ENCODE measurements at regions not wholly inside any gene's neighbourhood (a gene's known extent, or its start where the extent isn't known, plus 50 kb on each side); places are given as distances from the start of the nearest gene placed in this dataset.

- Mint-ChIP-seq H3K27ac (no peak overlapping the region), H3K27me3 (no peaks in the 10 kb centered on the region)
These were observed 89.2 kb upstream of the AJAP1 start for GRCh38 chr1:4565166-4565565.

GRCh38 chr1:4565801-4566449 lies 88.5 kb upstream of the AJAP1 start:
- no peak overlapping the region for H3K27ac Mint-ChIP-seq
- H3K36me3 Mint-ChIP-seq (ENCODE audit: low read depth): no peaks in the 10 kb centered on the region
- no peak for DNase-seq
- H3K4me3 Mint-ChIP-seq: no peak overlapping the region
- no peaks in the 10 kb centered on the region for H3K9me3 Mint-ChIP-seq
- no peaks in the 10 kb centered on the region for H3K4me1 Mint-ChIP-seq
- H3K27me3 Mint-ChIP-seq: no peaks in the 10 kb centered on the region
- CTCF ChIA-PET: no interaction called here
- POLR2A ChIA-PET: no interaction called here

More at GRCh38 chr1:4565166-4565565, 89.2 kb upstream of the AJAP1 start:
- no peaks in the 10 kb centered on the region for H3K36me3 Mint-ChIP-seq (ENCODE audit: low read depth)
- ChIA-PET CTCF (no interaction called here), POLR2A (no interaction called here)
- no peak overlapping the region for H3K4me3 Mint-ChIP-seq
- H3K4me1 Mint-ChIP-seq: no peaks in the 10 kb centered on the region
- H3K9me3 Mint-ChIP-seq: no peaks in the 10 kb centered on the region
- DNase-seq: no peak

- Mint-ChIP-seq H3K9me3 (no peaks in the 10 kb centered on the region), H3K27me3 (peaks cover 4% of the 10 kb centered on the region), H3K36me3 (ENCODE audit: low read depth) (no peaks in the 10 kb centered on the region), H3K4me3 (no peak overlapping the region), H3K4me1 (no peaks in the 10 kb centered on the region), H3K27ac (no peak overlapping the region)
- ChIA-PET POLR2A (no interaction called here), CTCF (no interaction called here)
- DNase-seq: no peak
These were observed 83.1 kb upstream of the AJAP1 start for GRCh38 chr1:4571263-4571662.

- Mint-ChIP-seq H3K27me3 (peaks cover 4% of the 10 kb centered on the region), H3K9me3 (no peaks in the 10 kb centered on the region), H3K4me1 (no peaks in the 10 kb centered on the region), H3K4me3 (no peak overlapping the region), H3K36me3 (ENCODE audit: low read depth) (no peaks in the 10 kb centered on the region), H3K27ac (no peak overlapping the region)
- DNase-seq: no peak
- ChIA-PET POLR2A (no interaction called here), CTCF (interaction anchor here (0.7 to 2.9 kb wide), 2 partner anchors 11 to 401 kb away, joined by 3 to 9 read pairs; no protein-coding TSS in a partner anchor)
These were observed 80.9 kb upstream of the AJAP1 start for GRCh38 chr1:4573526-4573925.

DNA sequence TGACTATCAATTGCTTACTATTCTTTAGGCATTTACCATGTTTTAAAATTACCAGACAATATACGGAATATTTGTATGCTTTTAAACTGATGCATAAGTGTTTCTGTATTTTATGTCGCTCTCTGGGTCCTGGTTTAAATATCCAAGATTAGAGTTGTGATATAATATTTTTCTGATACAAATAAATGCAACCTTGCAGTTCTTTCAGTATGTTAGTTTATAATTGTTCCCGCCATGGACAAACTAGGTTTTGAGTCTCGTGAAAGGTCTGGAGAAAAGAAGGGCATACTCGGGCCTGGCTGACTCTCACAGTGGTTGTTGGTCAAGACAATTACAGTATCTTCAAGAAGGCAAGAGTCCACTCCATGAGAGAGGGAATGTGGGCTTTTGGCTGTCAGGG lies 72.6 kb upstream of the AJAP1 start:
- Mint-ChIP-seq H3K4me1 (no peaks in the 10 kb centered on the region), H3K36me3 (ENCODE audit: low read depth) (no peaks in the 10 kb centered on the region), H3K27me3 (peaks cover 20% of the 10 kb centered on the region), H3K27ac (no peak overlapping the region), H3K9me3 (no peaks in the 10 kb centered on the region), H3K4me3 (no peak overlapping the region)
- POLR2A ChIA-PET: no interaction called here
- DNase-seq: no peak
- CTCF ChIA-PET: no interaction called here

DNA sequence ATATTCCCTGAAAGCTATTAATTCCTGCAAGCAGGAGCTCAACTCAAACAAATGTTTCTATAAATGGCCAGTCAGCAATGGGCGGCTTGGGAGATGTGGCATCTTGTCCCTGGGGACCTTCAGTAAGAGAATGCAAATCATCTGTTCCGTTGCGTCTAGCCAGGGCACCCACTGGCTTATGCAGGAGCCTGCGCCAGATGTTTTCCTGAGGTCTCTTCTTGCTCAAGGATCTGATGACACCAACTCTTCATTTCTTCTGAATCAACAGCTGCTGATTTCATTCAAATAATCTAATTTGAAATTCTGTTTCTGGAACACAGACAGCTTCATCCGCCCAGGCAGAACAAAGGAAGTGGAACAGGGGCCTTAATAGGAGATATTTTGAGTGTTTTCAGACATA lies 70.0 kb upstream of the AJAP1 start:
- Mint-ChIP-seq H3K27me3 (peaks cover 20% of the 10 kb centered on the region), H3K4me3 (no peak overlapping the region), H3K4me1 (no peaks in the 10 kb centered on the region), H3K36me3 (ENCODE audit: low read depth) (no peaks in the 10 kb centered on the region), H3K27ac (no peak overlapping the region), H3K9me3 (no peaks in the 10 kb centered on the region)
- CTCF ChIA-PET: interaction anchor here (2.7 kb wide), 1 partner anchor 10 kb away, joined by 9 read pairs; no protein-coding TSS in a partner anchor
- POLR2A ChIA-PET: no interaction called here
- DNase-seq: no peak

- H3K4me1 Mint-ChIP-seq: no peaks in the 10 kb centered on the region
- H3K27me3 Mint-ChIP-seq: peaks cover 18% of the 10 kb centered on the region
- ChIA-PET CTCF (interaction anchor here (2.7 kb wide), 1 partner anchor 11 kb away, joined by 9 read pairs; no protein-coding TSS in a partner anchor), POLR2A (no interaction called here)
- no peaks in the 10 kb centered on the region for H3K9me3 Mint-ChIP-seq
- no peaks in the 10 kb centered on the region for H3K36me3 Mint-ChIP-seq (ENCODE audit: low read depth)
- no peak overlapping the region for H3K27ac Mint-ChIP-seq
- no peak overlapping the region for H3K4me3 Mint-ChIP-seq
- DNase-seq: peak; percentile 39
These were observed 69.2 kb upstream of the AJAP1 start for GRCh38 chr1:4585216-4585615.

GRCh38 chr1:4585705-4586104 lies 68.7 kb upstream of the AJAP1 start:
- H3K9me3 Mint-ChIP-seq: no peaks in the 10 kb centered on the region
- POLR2A ChIA-PET: no interaction called here
- H3K27ac Mint-ChIP-seq: no peak overlapping the region
- H3K36me3 Mint-ChIP-seq (ENCODE audit: low read depth): no peaks in the 10 kb centered on the region
- no peaks in the 10 kb centered on the region for H3K4me1 Mint-ChIP-seq
- DNase-seq: no peak
- no peak overlapping the region for H3K4me3 Mint-ChIP-seq
- peaks cover 18% of the 10 kb centered on the region for H3K27me3 Mint-ChIP-seq
- CTCF ChIA-PET: interaction anchor here (2.7 kb wide), 1 partner anchor 11 kb away, joined by 9 read pairs; no protein-coding TSS in a partner anchor

GRCh38 chr1:4586611-4587160 lies 67.7 kb upstream of the AJAP1 start:
- ChIA-PET CTCF (no interaction called here), POLR2A (no interaction called here)
- Mint-ChIP-seq H3K36me3 (ENCODE audit: low read depth) (no peaks in the 10 kb centered on the region), H3K4me3 (no peak overlapping the region), H3K4me1 (no peaks in the 10 kb centered on the region), H3K9me3 (no peaks in the 10 kb centered on the region), H3K27me3 (peaks cover 18% of the 10 kb centered on the region), H3K27ac (no peak overlapping the region)
- no peak for DNase-seq

GRCh38 chr1:4587721-4588120 lies 66.7 kb upstream of the AJAP1 start:
- Mint-ChIP-seq H3K27ac (no peak overlapping the region), H3K4me1 (no peaks in the 10 kb centered on the region), H3K27me3 (peaks cover 18% of the 10 kb centered on the region), H3K9me3 (no peaks in the 10 kb centered on the region), H3K36me3 (ENCODE audit: low read depth) (no peaks in the 10 kb centered on the region), H3K4me3 (no peak overlapping the region)
- ChIA-PET POLR2A (no interaction called here), CTCF (no interaction called here)
- no peak for DNase-seq

DNA sequence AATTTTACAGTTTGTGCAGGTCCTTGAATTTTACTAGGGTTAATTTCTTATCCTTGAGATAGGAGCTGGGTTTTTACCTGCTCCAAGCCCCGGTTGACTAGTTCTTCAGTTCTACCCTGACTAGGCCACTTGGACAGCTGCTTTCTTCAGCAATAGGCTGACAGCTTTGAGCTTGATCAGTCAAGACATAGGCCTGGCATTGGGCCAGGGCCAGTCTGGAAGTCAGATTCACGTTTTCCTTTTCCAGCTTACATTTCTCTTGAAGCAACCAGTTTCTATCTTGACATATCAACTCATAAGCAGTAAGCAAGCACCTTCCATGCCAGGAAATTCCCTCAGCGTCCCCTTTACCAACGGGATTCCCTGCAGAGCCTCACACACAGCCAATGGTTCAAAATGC lies 63.7 kb upstream of the AJAP1 start:
- Mint-ChIP-seq H3K27me3 (peaks cover 4% of the 10 kb centered on the region), H3K9me3 (no peaks in the 10 kb centered on the region), H3K4me1 (no peaks in the 10 kb centered on the region), H3K4me3 (no peak overlapping the region), H3K36me3 (ENCODE audit: low read depth) (no peaks in the 10 kb centered on the region), H3K27ac (no peak overlapping the region)
- POLR2A ChIA-PET: no interaction called here
- CTCF ChIA-PET: no interaction called here
- no peak for DNase-seq

DNA sequence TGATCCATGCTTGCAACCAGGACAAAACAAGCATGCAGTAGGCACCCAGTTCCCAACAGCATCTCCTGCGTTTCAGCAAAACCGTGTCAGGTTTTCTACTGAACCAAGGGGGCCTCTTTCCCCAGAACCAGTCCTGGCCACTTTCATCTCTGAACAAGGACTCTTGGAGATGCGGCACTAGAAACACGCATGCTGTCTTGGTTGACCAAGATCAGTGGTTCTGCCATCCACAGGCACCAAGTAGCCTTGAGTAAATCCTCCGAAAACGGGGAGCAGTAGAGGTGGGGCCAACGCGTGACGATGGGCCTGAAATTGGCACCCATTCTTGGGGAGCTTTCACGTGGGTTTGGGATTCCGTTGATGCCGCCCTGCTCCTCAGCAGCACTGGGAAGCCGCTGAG lies 62.5 kb upstream of the AJAP1 start:
- no peak for DNase-seq
- H3K4me1 Mint-ChIP-seq: no peaks in the 10 kb centered on the region
- H3K36me3 Mint-ChIP-seq (ENCODE audit: low read depth): no peaks in the 10 kb centered on the region
- no peak overlapping the region for H3K27ac Mint-ChIP-seq
- POLR2A ChIA-PET: no interaction called here
- H3K27me3 Mint-ChIP-seq: no peaks in the 10 kb centered on the region
- H3K4me3 Mint-ChIP-seq: no peak overlapping the region
- CTCF ChIA-PET: no interaction called here
- no peaks in the 10 kb centered on the region for H3K9me3 Mint-ChIP-seq

GRCh38 chr1:4593106-4593505 lies 61.3 kb upstream of the AJAP1 start:
- H3K4me3 Mint-ChIP-seq: no peak overlapping the region
- ChIA-PET CTCF (no interaction called here), POLR2A (no interaction called here)
- H3K9me3 Mint-ChIP-seq: no peaks in the 10 kb centered on the region
- no peak for DNase-seq
- no peak overlapping the region for H3K27ac Mint-ChIP-seq
- H3K36me3 Mint-ChIP-seq (ENCODE audit: low read depth): no peaks in the 10 kb centered on the region
- no peaks in the 10 kb centered on the region for H3K4me1 Mint-ChIP-seq
- H3K27me3 Mint-ChIP-seq: no peaks in the 10 kb centered on the region

DNA sequence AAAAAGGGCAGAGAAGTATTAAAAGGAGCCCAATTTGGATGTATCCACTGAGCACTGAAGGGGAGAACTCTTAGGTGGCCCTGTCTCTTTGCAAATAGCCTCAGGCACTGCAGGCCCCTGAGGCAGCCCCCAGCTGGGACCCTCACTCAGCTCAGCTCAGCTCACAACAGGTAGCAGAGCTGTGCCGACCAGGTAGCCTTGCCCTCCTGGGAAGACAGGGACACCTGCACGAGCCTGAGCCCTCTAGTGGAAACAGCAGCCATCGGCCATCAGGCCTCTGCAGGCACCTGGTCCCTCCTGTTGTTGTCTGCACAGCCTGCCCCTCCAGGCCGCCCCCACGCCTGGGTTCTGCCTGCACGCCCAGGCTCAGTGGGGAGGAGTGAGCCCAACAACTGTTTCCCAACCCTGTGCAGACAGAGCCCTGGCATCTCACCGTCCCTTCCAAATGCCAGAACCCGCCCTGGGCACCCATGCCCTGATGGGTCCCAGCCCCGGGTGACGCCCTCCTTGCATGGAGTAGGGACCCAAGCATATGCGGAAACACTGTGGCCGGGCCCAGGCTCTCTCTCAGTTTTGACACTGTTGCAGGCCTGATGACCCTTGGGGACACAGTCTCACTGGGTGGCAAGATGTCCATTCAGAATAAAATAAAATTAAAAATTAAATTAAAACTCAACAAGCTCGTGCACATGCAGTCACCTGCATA lies 60.0 kb upstream of the AJAP1 start:
- Mint-ChIP-seq H3K36me3 (ENCODE audit: low read depth) (no peaks in the 10 kb centered on the region), H3K9me3 (no peaks in the 10 kb centered on the region), H3K4me1 (no peaks in the 10 kb centered on the region), H3K27ac (no peak overlapping the region), H3K27me3 (no peaks in the 10 kb centered on the region), H3K4me3 (no peak overlapping the region)
- ChIA-PET POLR2A (no interaction called here), CTCF (no interaction called here)
- DNase-seq: no peak
